ENCODE measurements at regions not wholly inside any gene's neighbourhood (a gene's known extent, or its start where the extent isn't known, plus 50 kb on each side); places are given as distances from the start of the nearest gene placed in this dataset.

DNA sequence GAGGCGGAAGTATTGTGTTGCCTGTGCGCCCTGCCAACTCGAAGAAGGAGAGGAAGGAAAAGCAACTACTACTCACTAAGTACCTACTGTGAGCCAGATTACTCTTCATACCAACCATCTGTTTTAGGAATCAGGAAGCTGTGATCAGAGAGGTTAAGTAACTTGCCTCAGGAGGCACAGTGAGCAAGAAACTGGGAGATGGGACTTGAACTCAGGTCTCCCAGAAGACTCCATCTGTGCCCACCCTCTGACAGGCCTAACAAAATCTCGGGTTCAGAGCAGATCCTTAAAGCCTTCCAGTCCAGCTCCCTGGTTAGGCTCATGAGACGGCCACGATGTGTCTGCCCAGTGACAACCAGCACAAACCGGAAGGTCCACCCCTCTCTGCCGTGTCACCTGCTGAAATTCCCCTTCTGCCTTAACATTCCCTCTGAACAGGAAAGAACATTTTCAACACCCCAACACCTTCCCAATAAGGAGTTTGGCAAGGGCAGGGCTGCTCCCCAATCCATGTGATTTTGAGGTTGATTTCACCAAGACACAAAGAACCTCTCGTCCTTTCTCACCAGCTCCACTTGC lies 230.1 kb downstream of the TOMM20 start:
- Histone ChIP-seq H3K4me3 (no peak overlapping the region), H3K27me3 (no peaks in the 10 kb centered on the region), H3K27ac (peak overlapping the region in 3 of 4 donors; percentile 24 to 52 (median 38)), H3K4me1 (peaks cover 0 to 20% (median 16%) of the 10 kb centered on the region in 4 donors), H3K36me3 (no peaks in the 10 kb centered on the region), H3K9me3 (no peaks in the 10 kb centered on the region)
- WGBS, 2 donors (ENCODE audit: low coverage in 1 of 2) = 79 to 86% methylated on average over 3 to 9 of the region's 9 CpGs
- in situ Hi-C loops (cut with MboI; ENCODE audit: low pct_ligation_motif_present in 1 of 4, low pct_unique_long_range_greater_than_20kb in 1 of 4, low sequenced_read_pairs in 3 of 4) = no loop called here
- intact Hi-C loops (cut with DNase I; ENCODE audit: low total_unique reads) = no loop called here
- DNase-seq = no peak
- no peak for TF ChIP-seq POLR2A (IDR thresholded peaks at IDR 0.05)

DNA sequence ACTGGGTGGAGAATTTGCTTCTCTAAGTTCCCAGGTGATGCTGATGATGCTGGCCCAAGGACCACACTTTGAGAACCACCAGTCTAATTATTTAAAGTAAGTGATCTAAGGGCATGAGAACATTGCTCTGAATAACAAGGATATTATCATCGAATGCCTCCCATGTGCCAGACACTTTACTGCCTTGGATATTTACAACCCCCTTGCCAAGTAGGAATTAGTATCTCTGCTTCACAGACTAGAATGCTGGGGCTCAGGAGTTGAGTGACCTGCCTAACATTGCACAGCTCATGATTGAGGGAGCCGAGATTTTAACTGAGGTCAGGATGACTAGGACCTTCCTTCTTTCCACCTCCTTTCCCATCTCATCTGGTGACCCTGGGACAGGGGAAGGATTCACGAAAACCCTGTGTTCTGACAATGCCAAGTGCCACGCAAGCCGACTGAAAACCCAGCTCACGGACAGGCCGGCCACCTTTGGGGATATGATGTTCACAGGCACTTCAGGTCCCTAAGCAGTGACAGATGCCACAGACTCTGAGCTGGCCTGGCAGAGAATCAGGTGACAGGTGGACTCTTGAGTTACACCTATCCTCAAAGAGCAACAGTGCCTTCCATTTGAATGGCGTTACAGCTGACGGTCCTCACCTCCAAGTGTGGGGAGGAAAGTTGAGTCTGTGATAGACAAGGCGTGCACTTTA lies 230.7 kb downstream of the TOMM20 start:
- Histone ChIP-seq H3K4me3 (no peak overlapping the region), H3K27me3 (no peaks in the 10 kb centered on the region), H3K9me3 (no peaks in the 10 kb centered on the region), H3K36me3 (no peaks in the 10 kb centered on the region), H3K27ac (no peak overlapping the region), H3K4me1 (peaks cover 0 to 20% (median 16%) of the 10 kb centered on the region in 4 donors)
- in situ Hi-C loops (cut with MboI; ENCODE audit: low pct_ligation_motif_present in 1 of 4, low pct_unique_long_range_greater_than_20kb in 1 of 4, low sequenced_read_pairs in 3 of 4) = no loop called here
- intact Hi-C loops (cut with DNase I; ENCODE audit: low total_unique reads) = no loop called here
- WGBS, 2 donors (ENCODE audit: low coverage in 1 of 2) = 43 to 81% methylated on average over 1 to 10 of the region's 10 CpGs
- TF ChIP-seq, protein P1, sequence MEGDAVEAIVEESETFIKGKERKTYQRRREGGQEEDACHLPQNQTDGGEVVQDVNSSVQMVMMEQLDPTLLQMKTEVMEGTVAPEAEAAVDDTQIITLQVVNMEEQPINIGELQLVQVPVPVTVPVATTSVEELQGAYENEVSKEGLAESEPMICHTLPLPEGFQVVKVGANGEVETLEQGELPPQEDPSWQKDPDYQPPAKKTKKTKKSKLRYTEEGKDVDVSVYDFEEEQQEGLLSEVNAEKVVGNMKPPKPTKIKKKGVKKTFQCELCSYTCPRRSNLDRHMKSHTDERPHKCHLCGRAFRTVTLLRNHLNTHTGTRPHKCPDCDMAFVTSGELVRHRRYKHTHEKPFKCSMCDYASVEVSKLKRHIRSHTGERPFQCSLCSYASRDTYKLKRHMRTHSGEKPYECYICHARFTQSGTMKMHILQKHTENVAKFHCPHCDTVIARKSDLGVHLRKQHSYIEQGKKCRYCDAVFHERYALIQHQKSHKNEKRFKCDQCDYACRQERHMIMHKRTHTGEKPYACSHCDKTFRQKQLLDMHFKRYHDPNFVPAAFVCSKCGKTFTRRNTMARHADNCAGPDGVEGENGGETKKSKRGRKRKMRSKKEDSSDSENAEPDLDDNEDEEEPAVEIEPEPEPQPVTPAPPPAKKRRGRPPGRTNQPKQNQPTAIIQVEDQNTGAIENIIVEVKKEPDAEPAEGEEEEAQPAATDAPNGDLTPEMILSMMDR (IDR thresholded peaks at IDR 0.05) = no peak
- TF ChIP-seq POLR2AphosphoS5 (IDR thresholded peaks at IDR 0.05) = peak in 2 of 3 donors; percentile 10 to 29
- no peak for DNase-seq

DNA sequence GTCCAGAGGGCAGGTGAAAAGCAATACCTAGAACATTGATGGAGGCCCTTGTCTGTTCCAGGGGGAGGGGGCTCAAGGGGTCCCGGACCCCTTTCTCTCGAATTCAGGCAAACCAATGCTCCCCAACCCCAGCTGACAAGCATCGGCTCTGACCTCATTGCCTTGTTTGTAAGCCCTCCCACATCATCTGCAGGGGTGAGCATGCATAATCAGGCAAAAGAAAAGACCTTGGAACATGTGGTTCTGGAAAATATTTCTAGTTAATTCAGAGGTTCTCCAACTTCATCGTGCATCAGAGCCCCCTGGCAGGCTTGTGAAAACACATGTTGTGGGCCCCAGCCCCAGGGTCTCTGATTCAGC lies 231.3 kb downstream of the TOMM20 start:
- Histone ChIP-seq H3K4me1 (peaks cover 0 to 20% (median 16%) of the 10 kb centered on the region in 4 donors), H3K4me3 (no peak overlapping the region), H3K36me3 (no peaks in the 10 kb centered on the region), H3K9me3 (no peaks in the 10 kb centered on the region), H3K27ac (no peak overlapping the region), H3K27me3 (no peaks in the 10 kb centered on the region)
- WGBS, 2 donors (ENCODE audit: low coverage in 1 of 2) = 47 to 59% methylated on average over 3 to 4 of the region's 4 CpGs
- no peak for DNase-seq
- in situ Hi-C loops (cut with MboI; ENCODE audit: low pct_ligation_motif_present in 1 of 4, low pct_unique_long_range_greater_than_20kb in 1 of 4, low sequenced_read_pairs in 3 of 4) = no loop called here
- TF ChIP-seq EP300 (IDR thresholded peaks at IDR 0.05; ENCODE audit: low read depth) (no peak), POLR2A (IDR thresholded peaks at IDR 0.05) (no peak), POLR2AphosphoS5 (IDR thresholded peaks at IDR 0.05) (no peak)
- TF ChIP-seq, protein P1 (IDR thresholded peaks at IDR 0.05) = no peak
- intact Hi-C loops (cut with DNase I; ENCODE audit: low total_unique reads) = no loop called here

DNA sequence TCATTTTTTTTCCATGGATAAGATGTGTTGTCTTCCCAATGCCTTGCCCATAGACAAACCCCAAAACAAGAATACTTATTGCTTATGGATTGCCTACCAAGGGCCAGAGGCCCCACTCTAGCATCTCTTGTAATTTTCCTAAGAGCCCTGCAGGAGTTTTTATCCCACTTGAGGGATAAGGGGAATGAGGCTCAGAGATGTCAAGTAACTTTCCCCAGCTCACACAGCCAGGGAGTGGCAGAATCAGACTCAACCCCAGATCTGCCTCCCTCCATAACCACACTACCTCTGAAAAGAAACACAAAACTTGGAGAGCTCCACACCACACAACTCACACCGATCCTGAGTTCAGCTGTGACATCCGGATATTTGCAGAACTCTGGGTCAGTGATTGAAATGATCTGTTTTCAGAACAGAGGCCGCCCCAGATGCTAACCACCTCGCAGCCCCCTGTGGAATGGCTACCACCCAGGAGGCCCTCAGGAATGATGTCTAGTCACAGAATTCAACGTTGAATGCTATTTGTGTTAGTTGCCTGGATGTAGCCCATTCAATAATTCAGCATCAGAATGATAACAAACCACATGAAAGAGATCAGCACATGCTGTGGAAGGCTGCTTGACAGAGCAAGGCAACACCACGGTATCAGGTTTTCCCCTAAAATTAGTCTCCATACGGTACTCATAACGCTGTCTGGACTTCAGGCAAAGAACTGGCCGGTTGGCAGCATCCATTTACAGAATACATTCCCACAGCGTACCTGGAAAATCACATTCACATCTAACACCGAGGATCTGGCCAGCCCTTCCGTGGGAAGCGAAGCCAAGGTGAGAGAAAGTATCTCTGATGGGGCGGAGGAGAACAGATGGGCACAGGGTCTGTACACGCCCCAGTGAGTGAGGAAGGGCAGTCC lies 231.9 kb downstream of the TOMM20 start:
- TF ChIP-seq POLR2A (IDR thresholded peaks at IDR 0.05) (no peak), EP300 (IDR thresholded peaks at IDR 0.05; ENCODE audit: low read depth) (no peak), POLR2AphosphoS5 (IDR thresholded peaks at IDR 0.05) (no peak)
- TF ChIP-seq, protein P1 (IDR thresholded peaks at IDR 0.05) = no peak
- in situ Hi-C loops (cut with MboI; ENCODE audit: low pct_ligation_motif_present in 1 of 4, low pct_unique_long_range_greater_than_20kb in 1 of 4, low sequenced_read_pairs in 3 of 4) = no loop called here
- H3K4me1 ChIP-seq = peaks cover 0 to 20% (median 16%) of the 10 kb centered on the region in 4 donors
- whole genome bisulfite sequencing, 2 donors (ENCODE audit: low coverage in 1 of 2) = 92% methylated on average over 15 of the region's 15 CpGs; no CpG with 5 or more reads in 1 of the 2 donors
- no peaks in the 10 kb centered on the region for H3K36me3 ChIP-seq
- no peaks in the 10 kb centered on the region for H3K27me3 ChIP-seq
- H3K9me3 ChIP-seq = no peaks in the 10 kb centered on the region
- intact Hi-C loops (cut with DNase I; ENCODE audit: low total_unique reads) = no loop called here
- no peak overlapping the region for H3K4me3 ChIP-seq
- H3K27ac ChIP-seq = no peak overlapping the region
- no peak for DNase-seq

All from transverse colon (tissue), 4 donors.